ENCODE measurements at regions not wholly inside any gene's neighbourhood (a gene's known extent, or its start where the extent isn't known, plus 50 kb on each side); places are given as distances from the start of the nearest gene placed in this dataset.

DNA sequence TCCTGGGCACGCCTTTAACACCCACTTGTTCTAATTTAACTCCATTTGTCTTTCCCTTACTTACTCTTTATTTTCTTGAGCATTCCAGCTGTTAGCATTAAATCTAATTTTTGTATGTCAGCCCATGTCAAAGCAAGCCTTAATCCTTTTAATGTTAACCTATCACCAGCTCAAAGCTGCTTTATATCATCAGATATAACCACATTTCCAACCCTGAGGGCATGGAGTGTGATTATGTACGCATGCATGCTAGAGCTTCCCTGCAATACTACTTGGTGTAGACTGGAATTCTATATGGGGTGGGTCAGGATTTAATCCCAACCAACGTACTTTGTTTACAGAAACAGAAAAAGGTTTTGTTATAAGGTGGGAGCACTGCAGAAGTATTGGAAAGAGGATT lies 139.4 kb upstream of the HMGN3 start:
- FAIRE-seq, result no peak
- POLR2A ChIA-PET, result no interaction called here
- no peak for TF ChIP-seq ZNF781 (CRISPR knock-in tag; IDR thresholded peaks at IDR 0.05; ENCODE audit: borderline replicate concordance, not compliant biosample characterization)
- TF ChIP-seq ZNF792 (CRISPR knock-in tag; IDR thresholded peaks at IDR 0.05), result no peak
- TF ChIP-seq POLR2G (IDR thresholded peaks at IDR 0.05; ENCODE audit: low read depth, low read length), result no peak
- no peak for TF ChIP-seq ZNF430 (CRISPR knock-in tag; IDR thresholded peaks at IDR 0.05)
- TF ChIP-seq ZNF337 (CRISPR knock-in tag; IDR thresholded peaks at IDR 0.05; ENCODE audit: borderline replicate concordance, low read depth), result no peak
- TF ChIP-seq, protein P1, sequence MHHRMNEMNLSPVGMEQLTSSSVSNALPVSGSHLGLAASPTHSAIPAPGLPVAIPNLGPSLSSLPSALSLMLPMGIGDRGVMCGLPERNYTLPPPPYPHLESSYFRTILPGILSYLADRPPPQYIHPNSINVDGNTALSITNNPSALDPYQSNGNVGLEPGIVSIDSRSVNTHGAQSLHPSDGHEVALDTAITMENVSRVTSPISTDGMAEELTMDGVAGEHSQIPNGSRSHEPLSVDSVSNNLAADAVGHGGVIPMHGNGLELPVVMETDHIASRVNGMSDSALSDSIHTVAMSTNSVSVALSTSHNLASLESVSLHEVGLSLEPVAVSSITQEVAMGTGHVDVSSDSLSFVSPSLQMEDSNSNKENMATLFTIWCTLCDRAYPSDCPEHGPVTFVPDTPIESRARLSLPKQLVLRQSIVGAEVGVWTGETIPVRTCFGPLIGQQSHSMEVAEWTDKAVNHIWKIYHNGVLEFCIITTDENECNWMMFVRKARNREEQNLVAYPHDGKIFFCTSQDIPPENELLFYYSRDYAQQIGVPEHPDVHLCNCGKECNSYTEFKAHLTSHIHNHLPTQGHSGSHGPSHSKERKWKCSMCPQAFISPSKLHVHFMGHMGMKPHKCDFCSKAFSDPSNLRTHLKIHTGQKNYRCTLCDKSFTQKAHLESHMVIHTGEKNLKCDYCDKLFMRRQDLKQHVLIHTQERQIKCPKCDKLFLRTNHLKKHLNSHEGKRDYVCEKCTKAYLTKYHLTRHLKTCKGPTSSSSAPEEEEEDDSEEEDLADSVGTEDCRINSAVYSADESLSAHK (CRISPR knock-in tag; IDR thresholded peaks at IDR 0.05; ENCODE audit: borderline replicate concordance), result no peak
- TF ChIP-seq ZFP62 (CRISPR knock-in tag; IDR thresholded peaks at IDR 0.05), result no peak
- TF ChIP-seq SMARCE1 (IDR thresholded peaks at IDR 0.05; ENCODE audit: borderline replicate concordance), result no peak
- TF ChIP-seq ZNF431 (CRISPR knock-in tag; IDR thresholded peaks at IDR 0.05; ENCODE audit: borderline replicate concordance, low read depth), result no peak
- TF ChIP-seq, protein P2, sequence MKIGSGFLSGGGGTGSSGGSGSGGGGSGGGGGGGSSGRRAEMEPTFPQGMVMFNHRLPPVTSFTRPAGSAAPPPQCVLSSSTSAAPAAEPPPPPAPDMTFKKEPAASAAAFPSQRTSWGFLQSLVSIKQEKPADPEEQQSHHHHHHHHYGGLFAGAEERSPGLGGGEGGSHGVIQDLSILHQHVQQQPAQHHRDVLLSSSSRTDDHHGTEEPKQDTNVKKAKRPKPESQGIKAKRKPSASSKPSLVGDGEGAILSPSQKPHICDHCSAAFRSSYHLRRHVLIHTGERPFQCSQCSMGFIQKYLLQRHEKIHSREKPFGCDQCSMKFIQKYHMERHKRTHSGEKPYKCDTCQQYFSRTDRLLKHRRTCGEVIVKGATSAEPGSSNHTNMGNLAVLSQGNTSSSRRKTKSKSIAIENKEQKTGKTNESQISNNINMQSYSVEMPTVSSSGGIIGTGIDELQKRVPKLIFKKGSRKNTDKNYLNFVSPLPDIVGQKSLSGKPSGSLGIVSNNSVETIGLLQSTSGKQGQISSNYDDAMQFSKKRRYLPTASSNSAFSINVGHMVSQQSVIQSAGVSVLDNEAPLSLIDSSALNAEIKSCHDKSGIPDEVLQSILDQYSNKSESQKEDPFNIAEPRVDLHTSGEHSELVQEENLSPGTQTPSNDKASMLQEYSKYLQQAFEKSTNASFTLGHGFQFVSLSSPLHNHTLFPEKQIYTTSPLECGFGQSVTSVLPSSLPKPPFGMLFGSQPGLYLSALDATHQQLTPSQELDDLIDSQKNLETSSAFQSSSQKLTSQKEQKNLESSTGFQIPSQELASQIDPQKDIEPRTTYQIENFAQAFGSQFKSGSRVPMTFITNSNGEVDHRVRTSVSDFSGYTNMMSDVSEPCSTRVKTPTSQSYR (CRISPR knock-in tag; IDR thresholded peaks at IDR 0.05; ENCODE audit: borderline replicate concordance), result no peak
- no peak for TF ChIP-seq ELF4 (CRISPR knock-in tag; IDR thresholded peaks at IDR 0.05; ENCODE audit: borderline replicate concordance)
- no peak for TF ChIP-seq ETV5 (CRISPR knock-in tag; IDR thresholded peaks at IDR 0.05; ENCODE audit: borderline replicate concordance)
- TF ChIP-seq, protein P3, sequence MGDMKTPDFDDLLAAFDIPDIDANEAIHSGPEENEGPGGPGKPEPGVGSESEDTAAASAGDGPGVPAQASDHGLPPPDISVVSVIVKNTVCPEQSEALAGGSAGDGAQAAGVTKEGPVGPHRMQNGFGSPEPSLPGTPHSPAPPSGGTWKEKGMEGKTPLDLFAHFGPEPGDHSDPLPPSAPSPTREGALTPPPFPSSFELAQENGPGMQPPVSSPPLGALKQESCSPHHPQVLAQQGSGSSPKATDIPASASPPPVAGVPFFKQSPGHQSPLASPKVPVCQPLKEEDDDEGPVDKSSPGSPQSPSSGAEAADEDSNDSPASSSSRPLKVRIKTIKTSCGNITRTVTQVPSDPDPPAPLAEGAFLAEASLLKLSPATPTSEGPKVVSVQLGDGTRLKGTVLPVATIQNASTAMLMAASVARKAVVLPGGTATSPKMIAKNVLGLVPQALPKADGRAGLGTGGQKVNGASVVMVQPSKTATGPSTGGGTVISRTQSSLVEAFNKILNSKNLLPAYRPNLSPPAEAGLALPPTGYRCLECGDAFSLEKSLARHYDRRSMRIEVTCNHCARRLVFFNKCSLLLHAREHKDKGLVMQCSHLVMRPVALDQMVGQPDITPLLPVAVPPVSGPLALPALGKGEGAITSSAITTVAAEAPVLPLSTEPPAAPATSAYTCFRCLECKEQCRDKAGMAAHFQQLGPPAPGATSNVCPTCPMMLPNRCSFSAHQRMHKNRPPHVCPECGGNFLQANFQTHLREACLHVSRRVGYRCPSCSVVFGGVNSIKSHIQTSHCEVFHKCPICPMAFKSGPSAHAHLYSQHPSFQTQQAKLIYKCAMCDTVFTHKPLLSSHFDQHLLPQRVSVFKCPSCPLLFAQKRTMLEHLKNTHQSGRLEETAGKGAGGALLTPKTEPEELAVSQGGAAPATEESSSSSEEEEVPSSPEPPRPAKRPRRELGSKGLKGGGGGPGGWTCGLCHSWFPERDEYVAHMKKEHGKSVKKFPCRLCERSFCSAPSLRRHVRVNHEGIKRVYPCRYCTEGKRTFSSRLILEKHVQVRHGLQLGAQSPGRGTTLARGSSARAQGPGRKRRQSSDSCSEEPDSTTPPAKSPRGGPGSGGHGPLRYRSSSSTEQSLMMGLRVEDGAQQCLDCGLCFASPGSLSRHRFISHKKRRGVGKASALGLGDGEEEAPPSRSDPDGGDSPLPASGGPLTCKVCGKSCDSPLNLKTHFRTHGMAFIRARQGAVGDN (CRISPR knock-in tag; IDR thresholded peaks at IDR 0.05), result no peak
- TF ChIP-seq SMC3 (IDR thresholded peaks at IDR 0.05; ENCODE audit: low read length), result no peak
- TF ChIP-seq HNRNPUL1 (IDR thresholded peaks at IDR 0.05; ENCODE audit: low read depth, low read length), result no peak
- TF ChIP-seq ZNF282 (IDR thresholded peaks at IDR 0.05; ENCODE audit: partially characterized antibody), result no peak
- TF ChIP-seq ZNF775 (CRISPR knock-in tag; IDR thresholded peaks at IDR 0.05; ENCODE audit: borderline replicate concordance), result no peak
- H3K4me2 ChIP-seq (ENCODE audit: low read depth, low read length), result no peak overlapping the region
- intact Hi-C loops (cut with micrococcal nuclease; ENCODE audit: unreplicated experiment), result no loop called here
- 17% methylated on average over 3 of the region's 3 CpGs for WGBS (ENCODE audit: low lambda C conversion rate)
- peaks cover 7% of the 10 kb centered on the region; the same call in 1 of the 2 replicates for H3K9me3 ChIP-seq (ENCODE audit: low read length)
- H3K27me3 ChIP-seq (ENCODE audit: control insufficient read depth in 1 of 2, insufficient read depth in 2 of 2, low read length in 2 of 2), result no peaks in the 10 kb centered on the region
- H3K79me2 ChIP-seq (ENCODE audit: insufficient read depth, low read length), result no peaks in the 10 kb centered on the region
- no peaks in the 10 kb centered on the region for H4K20me1 ChIP-seq (ENCODE audit: insufficient read depth, low read length)
- H3K9ac ChIP-seq (ENCODE audit: insufficient read depth, low read depth, low read length), result no peak overlapping the region
- ATAC-seq, result no peak
- H3K36me3 ChIP-seq (replicated peaks in 1 of 2; ENCODE audit: control insufficient read depth in 1 of 2, insufficient read depth in 2 of 2, low read length in 2 of 2), result no peaks in the 10 kb centered on the region
- H2AFZ ChIP-seq (ENCODE audit: low read length), result no peak overlapping the region
- H3K4me3 ChIP-seq (replicated peaks in 1 of 3; ENCODE audit: insufficient read depth in 1 of 3, low read depth in 2 of 3, low read length in 3 of 3), result no peak overlapping the region
- in situ Hi-C loops (cut with HindIII; ENCODE audit: extremely low pct_ligation_motif_present, low pct_unique_long_range_greater_than_20kb), result no loop called here
- H3K27ac ChIP-seq (ENCODE audit: extremely low read length, insufficient read depth, low read length), result no peak overlapping the region
- no TSS peak for BruUV-seq (replicated peaks)
- DNase-seq (ENCODE audit: low spot score), result no peak
- H3K4me1 ChIP-seq (ENCODE audit: insufficient read depth, low read length), result no peaks in the 10 kb centered on the region
- CTCF ChIA-PET (ENCODE audit: low intra/inter-chr PET ratio, low total read pairs), result no interaction called here

All from HepG2 (cell line).